ENCODE measurements at regions not wholly inside any gene's neighbourhood (a gene's known extent, or its start where the extent isn't known, plus 50 kb on each side); places are given as distances from the start of the nearest gene placed in this dataset.

- no peaks in the 10 kb centered on the region for H4K20me1 ChIP-seq (ENCODE audit: insufficient read depth, low read length)
- no peaks in the 10 kb centered on the region for H3K79me2 ChIP-seq (ENCODE audit: insufficient read depth, low read length)
- H3K9me3 ChIP-seq (ENCODE audit: insufficient read depth, low read depth, low read length), result no peaks in the 10 kb centered on the region
- TF ChIP-seq CTCF (IDR thresholded peaks at IDR 0.05; ENCODE audit: insufficient read depth, low read depth, low read length), result no peak
- no peak for TF ChIP-seq EZH2 (IDR thresholded peaks at IDR 0.05; ENCODE audit: insufficient read depth, low read length)
- no peak overlapping the region for H3K9ac ChIP-seq (ENCODE audit: low read length)
- H3K36me3 Mint-ChIP-seq (ENCODE audit: low read depth, unreplicated experiment), result peaks cover 2% of the 10 kb centered on the region
- peaks cover 12% of the 10 kb centered on the region for H3K4me1 Mint-ChIP-seq (ENCODE audit: low read depth, unreplicated experiment)
- no peaks in the 10 kb centered on the region for H3K27me3 Mint-ChIP-seq (ENCODE audit: low read depth, unreplicated experiment)
- no peaks in the 10 kb centered on the region for H3K27me3 ChIP-seq (ENCODE audit: insufficient read depth, low read length)
- H3K4me2 ChIP-seq (ENCODE audit: low read length), result no peak overlapping the region
- no peak overlapping the region for H3K27ac Mint-ChIP-seq (ENCODE audit: unreplicated experiment)
- no peaks in the 10 kb centered on the region for H3K9me3 Mint-ChIP-seq (ENCODE audit: unreplicated experiment)
- H3K4me1 ChIP-seq (ENCODE audit: insufficient read depth, low read length), result peaks cover 6% of the 10 kb centered on the region
- no peak overlapping the region for H3K4me3 Mint-ChIP-seq (ENCODE audit: unreplicated experiment)
- H3K4me3 ChIP-seq (ENCODE audit: insufficient read depth, low read depth, low read length), result no peak overlapping the region
- H3K27ac ChIP-seq (ENCODE audit: low read depth, low read length), result no peak overlapping the region
- no peaks in the 10 kb centered on the region for H3K36me3 ChIP-seq (ENCODE audit: insufficient read depth, low read length)
- no peak overlapping the region for H2AFZ ChIP-seq (ENCODE audit: low read depth, low read length)
- DNase-seq (ENCODE audit: low read depth) (no peak), FAIRE-seq (no peak)
Observed at GRCh38 chr11:86893235-86893634, 62.0 kb downstream of the FZD4 start.
